ENCODE measurements at regions not wholly inside any gene's neighbourhood (a gene's known extent, or its start where the extent isn't known, plus 50 kb on each side); places are given as distances from the start of the nearest gene placed in this dataset.

DNA sequence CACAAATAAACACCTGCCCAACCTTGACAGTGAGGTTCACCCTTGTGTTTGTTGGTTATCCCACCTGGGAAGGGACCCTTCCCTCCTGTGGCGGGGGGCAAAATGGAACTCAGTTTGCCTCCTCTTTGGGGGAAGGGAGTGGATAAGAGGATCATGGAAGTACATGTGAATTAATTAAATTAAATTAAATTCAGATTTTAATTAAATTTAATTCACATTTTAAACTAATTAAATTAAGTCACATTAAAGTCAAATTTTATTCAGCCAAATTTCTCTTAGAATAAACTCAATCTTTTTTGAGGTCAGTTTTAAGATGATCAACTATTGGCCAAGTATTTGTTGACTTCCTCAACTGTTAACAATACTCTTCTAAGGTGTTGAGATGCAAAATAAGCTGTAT, 252.4 kb upstream of the AJAP1 start:
- H3K9ac ChIP-seq (ENCODE audit: low read length) = no peak overlapping the region
- H3K27me3 ChIP-seq (ENCODE audit: low read length) = no peaks in the 10 kb centered on the region
- no peaks in the 10 kb centered on the region for H3K36me3 ChIP-seq (ENCODE audit: low read length)
- H3K4me3 ChIP-seq (ENCODE audit: insufficient read depth, low read length, poor library complexity, severe bottlenecking) = no peak overlapping the region
- no peaks in the 10 kb centered on the region for H3K9me3 ChIP-seq (ENCODE audit: insufficient read depth, low read length)
- H4K20me1 ChIP-seq (ENCODE audit: low read depth, low read length) = no peaks in the 10 kb centered on the region
- H3F3A ChIP-seq (ENCODE audit: insufficient read depth) = no peaks in the 10 kb centered on the region
- H3K27ac ChIP-seq (ENCODE audit: low read depth, low read length) = no peak overlapping the region
- H3K79me2 ChIP-seq (ENCODE audit: insufficient read depth, low read length) = no peaks in the 10 kb centered on the region
- H3K9me2 ChIP-seq (replicated peaks; ENCODE audit: insufficient read depth, low read length) = no peaks in the 10 kb centered on the region
- TF ChIP-seq EZH2phosphoT487 (conservative IDR thresholded peaks at IDR 0.05; ENCODE audit: low read length) = no peak
- TF ChIP-seq, protein P1, sequence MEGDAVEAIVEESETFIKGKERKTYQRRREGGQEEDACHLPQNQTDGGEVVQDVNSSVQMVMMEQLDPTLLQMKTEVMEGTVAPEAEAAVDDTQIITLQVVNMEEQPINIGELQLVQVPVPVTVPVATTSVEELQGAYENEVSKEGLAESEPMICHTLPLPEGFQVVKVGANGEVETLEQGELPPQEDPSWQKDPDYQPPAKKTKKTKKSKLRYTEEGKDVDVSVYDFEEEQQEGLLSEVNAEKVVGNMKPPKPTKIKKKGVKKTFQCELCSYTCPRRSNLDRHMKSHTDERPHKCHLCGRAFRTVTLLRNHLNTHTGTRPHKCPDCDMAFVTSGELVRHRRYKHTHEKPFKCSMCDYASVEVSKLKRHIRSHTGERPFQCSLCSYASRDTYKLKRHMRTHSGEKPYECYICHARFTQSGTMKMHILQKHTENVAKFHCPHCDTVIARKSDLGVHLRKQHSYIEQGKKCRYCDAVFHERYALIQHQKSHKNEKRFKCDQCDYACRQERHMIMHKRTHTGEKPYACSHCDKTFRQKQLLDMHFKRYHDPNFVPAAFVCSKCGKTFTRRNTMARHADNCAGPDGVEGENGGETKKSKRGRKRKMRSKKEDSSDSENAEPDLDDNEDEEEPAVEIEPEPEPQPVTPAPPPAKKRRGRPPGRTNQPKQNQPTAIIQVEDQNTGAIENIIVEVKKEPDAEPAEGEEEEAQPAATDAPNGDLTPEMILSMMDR (IDR thresholded peaks at IDR 0.05; ENCODE audit: insufficient read depth, low read length, poor library complexity, severe bottlenecking) = no peak
- no peak overlapping the region for H2AFZ ChIP-seq (ENCODE audit: low read depth, low read length, severe bottlenecking)
- no peak overlapping the region for H3K4me2 ChIP-seq (ENCODE audit: low read depth, low read length, poor library complexity, severe bottlenecking)

DNA sequence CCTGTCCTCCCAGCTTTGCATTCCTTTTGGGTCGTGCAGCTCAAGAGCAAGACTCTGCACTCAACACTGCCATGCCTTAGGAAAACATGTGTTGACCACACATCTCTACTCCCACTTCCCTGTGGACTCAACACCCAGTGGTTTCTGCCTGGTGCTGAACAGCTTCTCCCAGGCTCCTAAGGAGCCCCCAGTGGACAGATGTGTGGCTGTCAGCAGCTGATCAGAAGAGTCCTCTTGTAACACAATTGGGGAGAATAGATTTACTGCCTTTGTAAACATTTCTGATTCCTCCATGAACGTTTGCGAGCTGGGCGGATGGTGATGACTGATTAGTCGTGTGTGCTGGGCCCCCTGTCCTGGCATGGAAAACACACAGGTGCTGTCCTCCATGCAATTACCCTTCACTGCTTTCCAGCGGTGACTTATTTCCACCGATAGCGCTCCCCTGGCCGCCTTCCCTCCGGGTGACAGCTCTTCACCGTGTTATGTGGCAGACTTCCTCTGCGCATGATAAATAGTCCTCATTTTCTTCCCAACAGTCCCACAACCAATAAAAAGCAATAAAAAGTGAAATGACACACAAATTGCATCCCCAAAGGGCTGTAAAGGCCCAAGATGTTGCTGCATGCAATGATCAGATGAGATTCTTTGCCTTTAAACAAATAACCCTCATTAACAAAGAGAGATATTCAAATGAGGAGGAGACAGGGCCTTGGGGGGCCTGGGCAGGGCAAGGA, 249.4 kb upstream of the AJAP1 start:
- H3K79me2 ChIP-seq (ENCODE audit: insufficient read depth, low read length) = no peaks in the 10 kb centered on the region
- no peak for TF ChIP-seq EZH2phosphoT487 (conservative IDR thresholded peaks at IDR 0.05; ENCODE audit: low read length)
- TF ChIP-seq, protein P1 (IDR thresholded peaks at IDR 0.05; ENCODE audit: insufficient read depth, low read length, poor library complexity, severe bottlenecking) = no peak

DNA sequence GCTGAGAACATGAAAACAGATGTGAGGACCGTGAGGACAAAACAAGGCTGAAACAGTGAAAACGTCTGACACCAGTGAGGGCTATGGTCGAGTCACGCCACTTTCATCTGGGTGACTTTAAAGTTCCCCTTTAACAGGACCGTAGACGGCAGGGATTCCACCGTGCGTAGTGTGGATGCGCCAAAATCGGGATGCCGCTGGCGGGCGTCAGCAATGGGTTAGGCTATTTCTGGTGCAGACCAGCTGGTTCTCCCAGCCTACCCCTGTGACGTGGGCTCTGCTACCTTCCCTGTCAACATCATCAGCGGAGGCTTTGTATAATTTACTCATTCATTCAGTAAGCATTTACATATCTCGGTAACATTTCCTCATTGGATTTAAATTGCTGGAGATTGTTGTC, 246.6 kb upstream of the AJAP1 start:
- no peaks in the 10 kb centered on the region for H4K20me1 ChIP-seq (ENCODE audit: low read depth, low read length)
- no peaks in the 10 kb centered on the region for H3K27me3 ChIP-seq (ENCODE audit: low read length)
- no peak overlapping the region for H3K9ac ChIP-seq (ENCODE audit: low read length)
- no peak overlapping the region for H3K27ac ChIP-seq (ENCODE audit: low read depth, low read length)
- no peaks in the 10 kb centered on the region for H3K9me2 ChIP-seq (replicated peaks; ENCODE audit: insufficient read depth, low read length)
- H3K9me3 ChIP-seq (ENCODE audit: insufficient read depth, low read length) = no peaks in the 10 kb centered on the region
- H2AFZ ChIP-seq (ENCODE audit: low read depth, low read length, severe bottlenecking) = no peak overlapping the region
- H3K4me3 ChIP-seq (ENCODE audit: insufficient read depth, low read length, poor library complexity, severe bottlenecking) = no peak overlapping the region
- H3K4me2 ChIP-seq (ENCODE audit: low read depth, low read length, poor library complexity, severe bottlenecking) = no peak overlapping the region
- no peaks in the 10 kb centered on the region for H3F3A ChIP-seq (ENCODE audit: insufficient read depth)
- H3K79me2 ChIP-seq (ENCODE audit: insufficient read depth, low read length) = no peaks in the 10 kb centered on the region
- no peaks in the 10 kb centered on the region for H3K36me3 ChIP-seq (ENCODE audit: low read length)
- TF ChIP-seq EZH2phosphoT487 (conservative IDR thresholded peaks at IDR 0.05; ENCODE audit: low read length) = no peak
- TF ChIP-seq, protein P1 (IDR thresholded peaks at IDR 0.05; ENCODE audit: insufficient read depth, low read length, poor library complexity, severe bottlenecking) = no peak

More for the DNA sequence above, 249.4 kb upstream of the AJAP1 start:
- Histone ChIP-seq H3K4me3 (ENCODE audit: insufficient read depth, low read length, poor library complexity, severe bottlenecking) (no peak overlapping the region), H2AFZ (ENCODE audit: low read depth, low read length, severe bottlenecking) (no peak overlapping the region), H3K9me3 (ENCODE audit: insufficient read depth, low read length) (no peaks in the 10 kb centered on the region), H4K20me1 (ENCODE audit: low read depth, low read length) (no peaks in the 10 kb centered on the region), H3K9me2 (replicated peaks; ENCODE audit: insufficient read depth, low read length) (no peaks in the 10 kb centered on the region), H3K36me3 (ENCODE audit: low read length) (no peaks in the 10 kb centered on the region), H3K4me2 (ENCODE audit: low read depth, low read length, poor library complexity, severe bottlenecking) (no peak overlapping the region), H3K27me3 (ENCODE audit: low read length) (no peaks in the 10 kb centered on the region), H3K9ac (ENCODE audit: low read length) (no peak overlapping the region), H3K27ac (ENCODE audit: low read depth, low read length) (no peak overlapping the region), H3F3A (ENCODE audit: insufficient read depth) (no peaks in the 10 kb centered on the region)
